ENCODE measurements at regions not wholly inside any gene's neighbourhood (a gene's known extent, or its start where the extent isn't known, plus 50 kb on each side); places are given as distances from the start of the nearest gene placed in this dataset.

DNA sequence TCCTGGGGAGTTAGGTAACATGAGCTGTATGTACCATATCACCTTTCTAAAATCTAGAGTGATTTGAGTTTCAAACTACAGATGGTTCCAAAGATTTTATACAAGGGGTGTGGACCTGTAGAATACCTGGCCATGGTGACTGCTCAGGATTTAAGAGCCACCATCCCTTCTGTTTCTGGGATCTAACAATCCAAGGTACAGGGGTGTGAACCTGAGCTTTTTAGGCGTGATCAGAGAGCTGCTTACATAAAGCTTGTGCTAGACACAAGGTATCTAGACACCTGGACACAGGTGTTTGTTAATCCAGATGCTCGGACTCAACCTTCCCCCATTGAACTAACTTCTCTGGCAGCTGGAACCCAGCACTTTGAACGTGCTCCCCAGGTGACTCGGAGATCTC lies 516.4 kb downstream of the RPS24 start:
- no peak for FAIRE-seq
- H3K27ac ChIP-seq = no peak overlapping the region
- 84 to 93% methylated on average over 4 of the region's 4 CpGs for WGBS, 2 donors
- no peak for ATAC-seq
- intact Hi-C loops (cut with DNase I) = no loop called here
- H3K9me3 ChIP-seq = no peaks in the 10 kb centered on the region
- no peak for DNase-seq
- TF ChIP-seq, protein P1, sequence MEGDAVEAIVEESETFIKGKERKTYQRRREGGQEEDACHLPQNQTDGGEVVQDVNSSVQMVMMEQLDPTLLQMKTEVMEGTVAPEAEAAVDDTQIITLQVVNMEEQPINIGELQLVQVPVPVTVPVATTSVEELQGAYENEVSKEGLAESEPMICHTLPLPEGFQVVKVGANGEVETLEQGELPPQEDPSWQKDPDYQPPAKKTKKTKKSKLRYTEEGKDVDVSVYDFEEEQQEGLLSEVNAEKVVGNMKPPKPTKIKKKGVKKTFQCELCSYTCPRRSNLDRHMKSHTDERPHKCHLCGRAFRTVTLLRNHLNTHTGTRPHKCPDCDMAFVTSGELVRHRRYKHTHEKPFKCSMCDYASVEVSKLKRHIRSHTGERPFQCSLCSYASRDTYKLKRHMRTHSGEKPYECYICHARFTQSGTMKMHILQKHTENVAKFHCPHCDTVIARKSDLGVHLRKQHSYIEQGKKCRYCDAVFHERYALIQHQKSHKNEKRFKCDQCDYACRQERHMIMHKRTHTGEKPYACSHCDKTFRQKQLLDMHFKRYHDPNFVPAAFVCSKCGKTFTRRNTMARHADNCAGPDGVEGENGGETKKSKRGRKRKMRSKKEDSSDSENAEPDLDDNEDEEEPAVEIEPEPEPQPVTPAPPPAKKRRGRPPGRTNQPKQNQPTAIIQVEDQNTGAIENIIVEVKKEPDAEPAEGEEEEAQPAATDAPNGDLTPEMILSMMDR (IDR thresholded peaks at IDR 0.05) = no peak
- H3K4me3 ChIP-seq = no peak overlapping the region
- H3K4me1 ChIP-seq = no peaks in the 10 kb centered on the region
- H3K27me3 ChIP-seq = no peaks in the 10 kb centered on the region
- H3K36me3 ChIP-seq = no peaks in the 10 kb centered on the region

DNA sequence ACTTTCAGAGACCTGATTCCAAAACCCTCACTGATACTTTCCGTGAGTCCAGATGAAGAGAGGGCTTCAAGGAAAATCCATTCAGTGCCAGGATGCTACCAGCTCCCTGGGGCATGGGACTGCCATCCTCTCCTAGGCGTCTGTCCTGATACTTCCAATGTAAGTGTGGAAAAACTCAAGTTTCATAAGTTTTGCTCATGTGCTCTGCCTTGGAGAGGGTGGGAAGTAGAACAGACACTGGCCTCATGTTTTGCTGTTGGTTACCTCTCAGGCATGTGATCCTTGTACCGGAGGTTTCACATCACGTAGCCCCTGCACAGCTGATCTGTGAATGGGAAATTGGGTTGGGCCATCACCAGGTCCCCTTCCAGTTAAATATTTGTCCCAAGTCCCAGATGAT lies 517.1 kb downstream of the RPS24 start:
- H3K27me3 ChIP-seq = no peaks in the 10 kb centered on the region
- no peaks in the 10 kb centered on the region for H3K9me3 ChIP-seq
- no peak overlapping the region for H3K27ac ChIP-seq
- no peaks in the 10 kb centered on the region for H3K4me1 ChIP-seq
- ATAC-seq (no peak), DNase-seq (no peak), FAIRE-seq (no peak)
- WGBS, 2 donors = 89 to 90% methylated on average over 4 of the region's 4 CpGs
- TF ChIP-seq, protein P1 (IDR thresholded peaks at IDR 0.05) = no peak
- H3K36me3 ChIP-seq = no peaks in the 10 kb centered on the region
- no peak overlapping the region for H3K4me3 ChIP-seq
- intact Hi-C loops (cut with DNase I) = no loop called here

DNA sequence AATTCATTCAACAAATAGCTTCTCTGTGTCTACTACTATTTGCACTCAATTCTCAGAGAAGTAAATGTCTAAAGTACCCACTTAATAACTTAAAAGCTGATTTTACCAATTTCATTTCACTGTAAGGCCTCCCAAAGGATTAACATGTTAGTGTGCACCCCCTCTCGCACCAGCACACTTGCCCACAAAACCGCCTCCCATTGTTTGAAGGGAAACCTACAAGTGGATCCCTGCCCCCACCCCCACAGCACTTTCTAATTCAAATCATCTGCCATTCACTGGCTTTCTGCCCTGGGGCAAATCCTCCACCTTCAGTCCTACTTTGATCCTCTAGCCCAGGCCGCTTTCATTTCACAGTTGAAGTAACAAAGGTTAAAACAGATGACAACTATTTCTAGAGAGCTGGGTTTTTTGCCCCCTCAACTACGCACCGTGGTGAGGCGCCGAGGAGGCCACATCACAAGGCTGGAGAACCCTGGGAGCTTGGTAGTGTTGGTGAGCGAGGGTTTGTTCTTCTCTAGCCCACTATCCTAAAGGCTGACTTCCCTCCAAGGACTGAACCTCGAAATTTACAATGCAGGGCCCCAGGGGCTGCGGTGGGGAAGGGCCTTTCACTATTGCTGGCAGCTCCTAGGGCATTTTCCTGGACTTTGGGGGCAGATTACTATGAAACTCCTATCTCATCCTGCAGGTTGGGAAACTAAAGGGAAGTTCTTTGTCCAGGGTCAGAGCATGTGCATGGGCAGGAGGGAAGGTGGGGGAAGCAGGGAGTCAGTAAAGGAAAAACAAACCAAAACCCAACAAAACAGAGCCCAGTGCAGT lies 517.4 kb upstream of the ZMIZ1 start:
- 91 to 93% methylated on average over 10 of the region's 10 CpGs for WGBS, 2 donors
- no peak for DNase-seq

DNA sequence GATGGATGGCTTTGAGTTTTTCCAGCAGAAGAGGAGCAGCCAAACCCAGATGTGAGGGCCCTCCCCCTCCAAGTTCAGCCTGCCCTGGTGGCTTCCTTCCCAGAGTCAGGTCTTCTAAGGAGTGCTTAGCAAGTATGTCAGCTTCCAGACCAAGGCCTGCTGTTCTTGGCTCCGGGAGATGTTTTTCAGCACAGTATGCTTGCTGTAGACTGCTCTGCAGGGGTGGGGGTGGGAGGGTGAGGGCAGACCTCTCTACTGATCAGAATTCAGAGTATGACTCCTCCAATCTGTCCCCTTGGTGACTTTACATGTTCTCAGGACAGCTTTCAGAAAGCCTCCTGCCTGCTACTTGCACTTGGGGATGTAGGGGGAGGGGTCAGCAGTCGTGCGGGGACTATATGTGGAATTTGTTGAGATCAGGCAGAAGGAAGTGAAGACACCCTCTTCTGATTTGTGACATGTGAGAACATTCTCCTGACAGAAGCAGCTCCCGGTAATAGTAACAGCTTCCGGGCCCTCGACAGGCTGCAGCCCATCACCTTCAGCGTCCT lies 516.4 kb upstream of the ZMIZ1 start:
- H3K4me3 ChIP-seq = no peak overlapping the region
- intact Hi-C loops (cut with DNase I) = no loop called here
- peak in 1 of 6 donors; percentile 17 for DNase-seq
- no peaks in the 10 kb centered on the region for H3K4me1 ChIP-seq
- FAIRE-seq = no peak
- peak in 3 of 4 donors; percentile 19 to 56 (median 27) for ATAC-seq
- WGBS, 2 donors = 66 to 69% methylated on average over 7 of the region's 7 CpGs
- no peaks in the 10 kb centered on the region for H3K9me3 ChIP-seq
- no peaks in the 10 kb centered on the region for H3K36me3 ChIP-seq
- no peak overlapping the region for H3K27ac ChIP-seq
- H3K27me3 ChIP-seq = no peaks in the 10 kb centered on the region
- TF ChIP-seq, protein P1 (IDR thresholded peaks at IDR 0.05) = no peak

More for the DNA sequence above, 517.4 kb upstream of the ZMIZ1 start:
- ATAC-seq = no peak
- intact Hi-C loops (cut with DNase I) = no loop called here
- no peak overlapping the region for H3K27ac ChIP-seq
- no peaks in the 10 kb centered on the region for H3K4me1 ChIP-seq
- FAIRE-seq = no peak
- no peak overlapping the region for H3K4me3 ChIP-seq
- TF ChIP-seq, protein P1 (IDR thresholded peaks at IDR 0.05) = no peak
- H3K9me3 ChIP-seq = no peaks in the 10 kb centered on the region
- no peaks in the 10 kb centered on the region for H3K27me3 ChIP-seq
- H3K36me3 ChIP-seq = no peaks in the 10 kb centered on the region

DNA sequence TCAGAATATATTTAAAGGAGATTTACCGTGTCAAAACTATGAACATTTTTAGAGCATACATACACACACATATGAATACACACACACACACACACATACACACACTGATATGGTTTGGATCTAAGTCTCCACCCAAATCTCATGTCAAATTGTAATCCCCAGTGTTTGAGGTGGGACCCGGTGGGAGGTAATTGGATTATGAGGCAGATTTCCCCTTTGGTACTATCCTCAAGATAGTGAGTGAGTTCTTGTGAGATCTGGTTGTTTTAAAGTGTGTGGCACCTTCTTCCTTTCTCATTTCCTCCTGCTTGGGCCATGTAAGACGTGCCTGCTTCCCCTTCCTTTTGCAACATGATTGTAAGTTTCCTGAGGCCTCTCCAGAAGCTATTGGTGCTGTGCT lies 515.0 kb upstream of the ZMIZ1 start:
- FAIRE-seq = no peak

More for the DNA sequence above, 515.0 kb upstream of the ZMIZ1 start:
- WGBS, 2 donors = 74 to 86% methylated on average over 3 of the region's 3 CpGs
- intact Hi-C loops (cut with DNase I) = no loop called here
- Histone ChIP-seq H3K4me3 (no peak overlapping the region), H3K27ac (no peak overlapping the region), H3K27me3 (no peaks in the 10 kb centered on the region), H3K4me1 (no peaks in the 10 kb centered on the region), H3K9me3 (no peaks in the 10 kb centered on the region), H3K36me3 (no peaks in the 10 kb centered on the region)
- ATAC-seq (no peak), DNase-seq (no peak)
- TF ChIP-seq, protein P1 (IDR thresholded peaks at IDR 0.05) = no peak

Data from pancreas (tissue), 10 donors.